ENCODE measurements at regions not wholly inside any gene's neighbourhood (a gene's known extent, or its start where the extent isn't known, plus 50 kb on each side); places are given as distances from the start of the nearest gene placed in this dataset.

GRCh38 chr6:135592276-135592675 is 94.7 kb upstream of the AHI1 start:
- Histone ChIP-seq H3K9me2 (ENCODE audit: insufficient read depth) (peaks cover 3% of the 10 kb centered on the region; the same call in 1 of the 2 replicates), H3K4me1 (ENCODE audit: insufficient read depth) (no peaks in the 10 kb centered on the region), H3K36me3 (ENCODE audit: insufficient read depth) (no peaks in the 10 kb centered on the region), H3K79me2 (replicated peaks; ENCODE audit: insufficient read depth) (no peaks in the 10 kb centered on the region), H3K4me3 (no peak overlapping the region), H3K27me3 (ENCODE audit: insufficient read depth) (no peaks in the 10 kb centered on the region), H4K20me1 (replicated peaks; ENCODE audit: insufficient read depth) (no peaks in the 10 kb centered on the region), H2AFZ (no peak overlapping the region), H3K4me2 (no peak overlapping the region), H3K27ac (ENCODE audit: low read depth) (no peak overlapping the region), H3F3A (replicated peaks; ENCODE audit: low read depth) (no peaks in the 10 kb centered on the region)
- Mint-ChIP-seq H3K27me3 (ENCODE audit: insufficient read depth, low read depth, poor library complexity) (no peaks in the 10 kb centered on the region), H3K36me3 (ENCODE audit: low read depth) (0 out of 3 replicates have a peak, but pooled peaks cover 3% of the 10 kb centered on the region), H3K9me3 (peaks cover 10% of the 10 kb centered on the region), H3K4me1 (no peaks in the 10 kb centered on the region), H3K27ac (no peak overlapping the region), H3K4me3 (no peak overlapping the region)
- ATAC-seq (no peak), DNase-seq (ENCODE audit: low spot score) (no peak)
- TF ChIP-seq EZH2 (IDR thresholded peaks at IDR 0.05; ENCODE audit: low read depth, unreplicated experiment), result no peak
- no peak for TF ChIP-seq EZH2phosphoT487 (IDR thresholded peaks at IDR 0.05; ENCODE audit: unreplicated experiment)
- TF ChIP-seq, protein P1, sequence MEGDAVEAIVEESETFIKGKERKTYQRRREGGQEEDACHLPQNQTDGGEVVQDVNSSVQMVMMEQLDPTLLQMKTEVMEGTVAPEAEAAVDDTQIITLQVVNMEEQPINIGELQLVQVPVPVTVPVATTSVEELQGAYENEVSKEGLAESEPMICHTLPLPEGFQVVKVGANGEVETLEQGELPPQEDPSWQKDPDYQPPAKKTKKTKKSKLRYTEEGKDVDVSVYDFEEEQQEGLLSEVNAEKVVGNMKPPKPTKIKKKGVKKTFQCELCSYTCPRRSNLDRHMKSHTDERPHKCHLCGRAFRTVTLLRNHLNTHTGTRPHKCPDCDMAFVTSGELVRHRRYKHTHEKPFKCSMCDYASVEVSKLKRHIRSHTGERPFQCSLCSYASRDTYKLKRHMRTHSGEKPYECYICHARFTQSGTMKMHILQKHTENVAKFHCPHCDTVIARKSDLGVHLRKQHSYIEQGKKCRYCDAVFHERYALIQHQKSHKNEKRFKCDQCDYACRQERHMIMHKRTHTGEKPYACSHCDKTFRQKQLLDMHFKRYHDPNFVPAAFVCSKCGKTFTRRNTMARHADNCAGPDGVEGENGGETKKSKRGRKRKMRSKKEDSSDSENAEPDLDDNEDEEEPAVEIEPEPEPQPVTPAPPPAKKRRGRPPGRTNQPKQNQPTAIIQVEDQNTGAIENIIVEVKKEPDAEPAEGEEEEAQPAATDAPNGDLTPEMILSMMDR (conservative IDR thresholded peaks at IDR 0.05; ENCODE audit: low read depth in 2 of 2), result no peak
- TF ChIP-seq STAT1 (IDR thresholded peaks at IDR 0.05; ENCODE audit: unreplicated experiment), result no peak
- TF ChIP-seq CREB1 (CRISPR knock-in tag; IDR thresholded peaks at IDR 0.05; ENCODE audit: low read depth), result no peak
- TF ChIP-seq ZNF114 (CRISPR knock-in tag; IDR thresholded peaks at IDR 0.05), result no peak
- no peak for TF ChIP-seq JUNB (IDR thresholded peaks at IDR 0.05; ENCODE audit: unreplicated experiment)
- no peak for TF ChIP-seq NANOG (IDR thresholded peaks at IDR 0.05; ENCODE audit: borderline replicate concordance)
- TF ChIP-seq ZNF331 (CRISPR knock-in tag; IDR thresholded peaks at IDR 0.05; ENCODE audit: low read depth), result no peak

DNA sequence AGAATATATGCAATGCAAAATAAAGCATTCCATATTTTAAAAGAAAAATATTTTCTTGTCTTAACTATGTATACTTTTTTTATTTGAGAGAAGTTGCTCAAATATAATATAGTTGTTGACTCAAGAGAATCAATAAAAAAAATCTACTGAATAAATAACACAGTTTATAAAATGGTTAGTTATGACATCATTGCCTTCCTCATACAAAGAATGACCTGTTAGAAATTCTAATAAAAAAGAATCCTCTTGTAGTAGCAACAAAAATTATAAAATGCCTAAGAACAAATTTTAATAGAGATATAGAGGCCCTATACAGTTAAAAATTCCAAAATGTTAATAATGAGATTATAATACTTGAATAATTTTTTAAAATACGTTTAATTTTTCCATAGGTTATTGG is 96.5 kb upstream of the AHI1 start:
- Mint-ChIP-seq H3K9me3 (peaks cover 2% of the 10 kb centered on the region; the same call in 1 of the 3 replicates), H3K27ac (no peak overlapping the region), H3K4me3 (no peak overlapping the region), H3K4me1 (no peaks in the 10 kb centered on the region), H3K27me3 (ENCODE audit: insufficient read depth, low read depth, poor library complexity) (no peaks in the 10 kb centered on the region), H3K36me3 (ENCODE audit: low read depth) (0 out of 3 replicates have a peak, but pooled peaks cover 3% of the 10 kb centered on the region)
- no peak overlapping the region for H3K4me3 ChIP-seq
- H3K36me3 ChIP-seq (ENCODE audit: insufficient read depth), result no peaks in the 10 kb centered on the region
- no peaks in the 10 kb centered on the region for H3K27me3 ChIP-seq (ENCODE audit: insufficient read depth)
- TF ChIP-seq REST (IDR thresholded peaks at IDR 0.05; ENCODE audit: unreplicated experiment), result no peak
- TF ChIP-seq, protein P2, sequence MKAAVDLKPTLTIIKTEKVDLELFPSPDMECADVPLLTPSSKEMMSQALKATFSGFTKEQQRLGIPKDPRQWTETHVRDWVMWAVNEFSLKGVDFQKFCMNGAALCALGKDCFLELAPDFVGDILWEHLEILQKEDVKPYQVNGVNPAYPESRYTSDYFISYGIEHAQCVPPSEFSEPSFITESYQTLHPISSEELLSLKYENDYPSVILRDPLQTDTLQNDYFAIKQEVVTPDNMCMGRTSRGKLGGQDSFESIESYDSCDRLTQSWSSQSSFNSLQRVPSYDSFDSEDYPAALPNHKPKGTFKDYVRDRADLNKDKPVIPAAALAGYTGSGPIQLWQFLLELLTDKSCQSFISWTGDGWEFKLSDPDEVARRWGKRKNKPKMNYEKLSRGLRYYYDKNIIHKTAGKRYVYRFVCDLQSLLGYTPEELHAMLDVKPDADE (IDR thresholded peaks at IDR 0.05), result no peak
- no peak for TF ChIP-seq EZH2 (IDR thresholded peaks at IDR 0.05; ENCODE audit: low read depth, unreplicated experiment)
- no peak for TF ChIP-seq POLR2AphosphoS5 (IDR thresholded peaks at IDR 0.05; ENCODE audit: low read depth)
- no peak for TF ChIP-seq EZH2phosphoT487 (IDR thresholded peaks at IDR 0.05; ENCODE audit: unreplicated experiment)
- TF ChIP-seq JUNB (IDR thresholded peaks at IDR 0.05; ENCODE audit: unreplicated experiment), result no peak
- TF ChIP-seq CREB1 (CRISPR knock-in tag; IDR thresholded peaks at IDR 0.05; ENCODE audit: low read depth), result no peak
- TF ChIP-seq ZNF114 (CRISPR knock-in tag; IDR thresholded peaks at IDR 0.05), result no peak
- ATAC-seq, result no peak
- H3K9me2 ChIP-seq (ENCODE audit: insufficient read depth), result peaks cover under 1% of the 10 kb centered on the region; the same call in 1 of the 2 replicates
- H3K4me1 ChIP-seq (ENCODE audit: insufficient read depth), result no peaks in the 10 kb centered on the region
- H4K20me1 ChIP-seq (replicated peaks; ENCODE audit: insufficient read depth), result no peaks in the 10 kb centered on the region
- no peaks in the 10 kb centered on the region for H3K79me2 ChIP-seq (replicated peaks; ENCODE audit: insufficient read depth)
- no peak for DNase-seq (ENCODE audit: low spot score)
- H3F3A ChIP-seq (replicated peaks; ENCODE audit: low read depth), result no peaks in the 10 kb centered on the region
- H3K4me2 ChIP-seq, result no peak overlapping the region
- H3K27ac ChIP-seq (ENCODE audit: low read depth), result no peak overlapping the region
- H2AFZ ChIP-seq, result no peak overlapping the region

Data from GM23338 (cell line).